ENCODE measurements at regions not wholly inside any gene's neighbourhood (a gene's known extent, or its start where the extent isn't known, plus 50 kb on each side); places are given as distances from the start of the nearest gene placed in this dataset.
A peak's percentile ranks its signal among the peaks of the same experiment; 100 is the strongest.

- no peak for DNase-seq
- Histone ChIP-seq H3K4me1 (ENCODE audit: control insufficient read depth, insufficient read depth, low read depth, low read length) (no peaks in the 10 kb centered on the region), H2BK5ac (ENCODE audit: low read depth, low read length, poor library complexity, severe bottlenecking) (no peak overlapping the region)
These were observed 100.0 kb upstream of the MED13 start for GRCh38 chr17:62164747-62165722.

GRCh38 chr17:62163847-62164246, 98.8 kb upstream of the MED13 start:
- no peak overlapping the region for H3K9ac ChIP-seq (ENCODE audit: low read length)
- H3K4me3 ChIP-seq (ENCODE audit: insufficient read depth in 1 of 2, low read depth in 1 of 2, low read length in 2 of 2): no peak overlapping the region
- H3K27ac ChIP-seq (ENCODE audit: low read length, poor library complexity, severe bottlenecking): no peak overlapping the region
- no peak overlapping the region for H4K8ac ChIP-seq (ENCODE audit: low read length)
- no peak overlapping the region for H2AFZ ChIP-seq (ENCODE audit: low read depth, low read length)
- H3K4me2 ChIP-seq (ENCODE audit: low read length, poor library complexity, severe bottlenecking): no peak overlapping the region
- no peak overlapping the region for H2AK5ac ChIP-seq (ENCODE audit: low read length, severe bottlenecking)
- H3K23ac ChIP-seq (ENCODE audit: low read length in 2 of 2): no peak overlapping the region
- H2BK120ac ChIP-seq (ENCODE audit: low read depth, low read length): no peak overlapping the region
- DNase-seq: no peak
- H3K18ac ChIP-seq (ENCODE audit: low read depth in 1 of 2, low read length in 2 of 2): no peak overlapping the region
- no peaks in the 10 kb centered on the region for H3K36me3 ChIP-seq (ENCODE audit: control insufficient read depth in 1 of 2, insufficient read depth in 2 of 2, low read depth in 1 of 2, low read length in 2 of 2)
- no peak overlapping the region for H4K91ac ChIP-seq (ENCODE audit: low read length)
- WGBS: 87% methylated on average over 3 of the region's 3 CpGs
- no peaks in the 10 kb centered on the region for H3K27me3 ChIP-seq (ENCODE audit: control insufficient read depth in 1 of 2, insufficient read depth in 1 of 2, low read length in 2 of 2)
- H2BK15ac ChIP-seq (ENCODE audit: low read depth, poor library complexity, severe bottlenecking): no peak overlapping the region
- no peak overlapping the region for H3K14ac ChIP-seq (ENCODE audit: low read length in 2 of 2)
- H2BK12ac ChIP-seq (ENCODE audit: low read length in 2 of 2): no peak overlapping the region
- H3K9me3 ChIP-seq (ENCODE audit: control insufficient read depth, low read length): no peaks in the 10 kb centered on the region
- no peaks in the 10 kb centered on the region for H3K4me1 ChIP-seq (ENCODE audit: control insufficient read depth, insufficient read depth, low read depth, low read length)
- H2BK5ac ChIP-seq (ENCODE audit: low read depth, low read length, poor library complexity, severe bottlenecking): no peak overlapping the region
- no peak overlapping the region for H3K4ac ChIP-seq (ENCODE audit: low read depth in 1 of 2, low read length in 2 of 2)
- no peaks in the 10 kb centered on the region for H3K79me1 ChIP-seq (replicated peaks; ENCODE audit: low read length, poor library complexity, severe bottlenecking)

More at GRCh38 chr17:62164747-62165722, 100.0 kb upstream of the MED13 start:
- no peak overlapping the region for H2AFZ ChIP-seq (ENCODE audit: low read depth, low read length)
- H3K14ac ChIP-seq (ENCODE audit: low read length in 2 of 2): no peak overlapping the region
- H3K27me3 ChIP-seq (ENCODE audit: control insufficient read depth in 1 of 2, insufficient read depth in 1 of 2, low read length in 2 of 2): no peaks in the 10 kb centered on the region
- no peaks in the 10 kb centered on the region for H3K36me3 ChIP-seq (ENCODE audit: control insufficient read depth in 1 of 2, insufficient read depth in 2 of 2, low read depth in 1 of 2, low read length in 2 of 2)
- H2BK15ac ChIP-seq (ENCODE audit: low read depth, poor library complexity, severe bottlenecking): no peak overlapping the region
- H3K79me1 ChIP-seq (replicated peaks; ENCODE audit: low read length, poor library complexity, severe bottlenecking): no peaks in the 10 kb centered on the region
- H3K9ac ChIP-seq (ENCODE audit: low read length): no peak overlapping the region
- no peak overlapping the region for H2BK120ac ChIP-seq (ENCODE audit: low read depth, low read length)
- no peak overlapping the region for H4K8ac ChIP-seq (ENCODE audit: low read length)
- no peak overlapping the region for H3K4me2 ChIP-seq (ENCODE audit: low read length, poor library complexity, severe bottlenecking)
- H3K23ac ChIP-seq (ENCODE audit: low read length in 2 of 2): no peak overlapping the region
- 76% methylated on average over 2 of the region's 3 CpGs for WGBS
- no peak overlapping the region for H4K91ac ChIP-seq (ENCODE audit: low read length)
- H2AK5ac ChIP-seq (ENCODE audit: low read length, severe bottlenecking): no peak overlapping the region
- no peak overlapping the region for H3K4me3 ChIP-seq (ENCODE audit: insufficient read depth in 1 of 2, low read depth in 1 of 2, low read length in 2 of 2)
- no peak overlapping the region for H3K18ac ChIP-seq (ENCODE audit: low read depth in 1 of 2, low read length in 2 of 2)
- H2BK12ac ChIP-seq (ENCODE audit: low read length in 2 of 2): no peak overlapping the region
- no peak overlapping the region for H3K27ac ChIP-seq (ENCODE audit: low read length, poor library complexity, severe bottlenecking)
- no peak overlapping the region for H3K4ac ChIP-seq (ENCODE audit: low read depth in 1 of 2, low read length in 2 of 2)
- H3K9me3 ChIP-seq (ENCODE audit: control insufficient read depth, low read length): no peaks in the 10 kb centered on the region

GRCh38 chr17:62162898-62163297, 97.8 kb upstream of the MED13 start:
- Histone ChIP-seq H3K23ac (ENCODE audit: low read length in 2 of 2) (no peak overlapping the region), H3K18ac (ENCODE audit: low read depth in 1 of 2, low read length in 2 of 2) (no peak overlapping the region), H2AFZ (ENCODE audit: low read depth, low read length) (no peak overlapping the region), H3K4ac (ENCODE audit: low read depth in 1 of 2, low read length in 2 of 2) (no peak overlapping the region), H2AK5ac (ENCODE audit: low read length, severe bottlenecking) (no peak overlapping the region), H3K9ac (ENCODE audit: low read length) (no peak overlapping the region), H3K27me3 (ENCODE audit: control insufficient read depth in 1 of 2, insufficient read depth in 1 of 2, low read length in 2 of 2) (no peaks in the 10 kb centered on the region), H3K4me1 (ENCODE audit: control insufficient read depth, insufficient read depth, low read depth, low read length) (no peaks in the 10 kb centered on the region), H3K4me2 (ENCODE audit: low read length, poor library complexity, severe bottlenecking) (no peak overlapping the region), H3K4me3 (ENCODE audit: insufficient read depth in 1 of 2, low read depth in 1 of 2, low read length in 2 of 2) (no peak overlapping the region), H3K79me1 (replicated peaks; ENCODE audit: low read length, poor library complexity, severe bottlenecking) (no peaks in the 10 kb centered on the region), H3K36me3 (ENCODE audit: control insufficient read depth in 1 of 2, insufficient read depth in 2 of 2, low read depth in 1 of 2, low read length in 2 of 2) (no peaks in the 10 kb centered on the region), H3K14ac (ENCODE audit: low read length in 2 of 2) (no peak overlapping the region), H2BK5ac (ENCODE audit: low read depth, low read length, poor library complexity, severe bottlenecking) (no peak overlapping the region), H4K8ac (ENCODE audit: low read length) (no peak overlapping the region), H4K91ac (ENCODE audit: low read length) (no peak overlapping the region), H3K27ac (ENCODE audit: low read length, poor library complexity, severe bottlenecking) (no peak overlapping the region), H2BK15ac (ENCODE audit: low read depth, poor library complexity, severe bottlenecking) (no peak overlapping the region), H3K9me3 (ENCODE audit: control insufficient read depth, low read length) (no peaks in the 10 kb centered on the region), H2BK120ac (ENCODE audit: low read depth, low read length) (no peak overlapping the region), H2BK12ac (ENCODE audit: low read length in 2 of 2) (no peak overlapping the region)
- WGBS: 93% methylated on average over 2 of the region's 3 CpGs
- DNase-seq: no peak

GRCh38 chr17:62161405-62162148, 96.5 kb upstream of the MED13 start:
- H3K27ac ChIP-seq (ENCODE audit: low read length, poor library complexity, severe bottlenecking): no peak overlapping the region
- no peaks in the 10 kb centered on the region for H3K4me1 ChIP-seq (ENCODE audit: control insufficient read depth, insufficient read depth, low read depth, low read length)
- H2BK12ac ChIP-seq (ENCODE audit: low read length in 2 of 2): no peak overlapping the region
- no peak overlapping the region for H3K14ac ChIP-seq (ENCODE audit: low read length in 2 of 2)
- 75% methylated on average over 5 of the region's 6 CpGs for WGBS
- H3K9me3 ChIP-seq (ENCODE audit: control insufficient read depth, low read length): no peaks in the 10 kb centered on the region
- no peaks in the 10 kb centered on the region for H3K79me1 ChIP-seq (replicated peaks; ENCODE audit: low read length, poor library complexity, severe bottlenecking)
- no peak overlapping the region for H4K8ac ChIP-seq (ENCODE audit: low read length)
- no peaks in the 10 kb centered on the region for H3K36me3 ChIP-seq (ENCODE audit: control insufficient read depth in 1 of 2, insufficient read depth in 2 of 2, low read depth in 1 of 2, low read length in 2 of 2)
- no peak overlapping the region for H2AFZ ChIP-seq (ENCODE audit: low read depth, low read length)
- no peak overlapping the region for H2BK5ac ChIP-seq (ENCODE audit: low read depth, low read length, poor library complexity, severe bottlenecking)
- H2AK5ac ChIP-seq (ENCODE audit: low read length, severe bottlenecking): no peak overlapping the region
- no peaks in the 10 kb centered on the region for H3K27me3 ChIP-seq (ENCODE audit: control insufficient read depth in 1 of 2, insufficient read depth in 1 of 2, low read length in 2 of 2)
- no peak overlapping the region for H2BK15ac ChIP-seq (ENCODE audit: low read depth, poor library complexity, severe bottlenecking)
- no peak overlapping the region for H4K91ac ChIP-seq (ENCODE audit: low read length)
- no peak overlapping the region for H3K4me2 ChIP-seq (ENCODE audit: low read length, poor library complexity, severe bottlenecking)
- no peak overlapping the region for H3K23ac ChIP-seq (ENCODE audit: low read length in 2 of 2)
- no peak overlapping the region for H3K9ac ChIP-seq (ENCODE audit: low read length)
- no peak overlapping the region for H2BK120ac ChIP-seq (ENCODE audit: low read depth, low read length)
- no peak overlapping the region for H3K4me3 ChIP-seq (ENCODE audit: insufficient read depth in 1 of 2, low read depth in 1 of 2, low read length in 2 of 2)
- H3K18ac ChIP-seq (ENCODE audit: low read depth in 1 of 2, low read length in 2 of 2): peak overlapping the region in 1 of 2 experiments; percentile 24
- no peak overlapping the region for H3K4ac ChIP-seq (ENCODE audit: low read depth in 1 of 2, low read length in 2 of 2)
- no peak for DNase-seq

All from mesenchymal stem cell (in vitro differentiated cells and primary cell).